GM12892 (cell line): ENCODE measurements at regions not wholly inside any gene's neighbourhood (a gene's known extent, or its start where the extent isn't known, plus 50 kb on each side); places are given as distances from the start of the nearest gene placed in this dataset.

Experiments used
- DNase-seq: peaks from one replicate; pipeline ENCODE4 v3.0.0; 2011; ENCODE audit not compliant: insufficient read length
- FAIRE-seq: peaks from 2 replicates; lab custom pipeline; 2011; peaks lifted over from hg19 to GRCh38; lab: Jason Lieb, UNC
- POLR2A ChIP-seq: IDR thresholded peaks from 2 replicates; pipeline ENCODE4 v1.6.1; 2011; ENCODE audit warnings: low read depth, low read length, control low read depth
- POLR2AphosphoS5 ChIP-seq: IDR thresholded peaks from 2 replicates; pipeline ENCODE4 v1.6.1; 2011; ENCODE audit warnings: low read depth, low read length, control low read depth
- TAF1 ChIP-seq: IDR thresholded peaks from 2 replicates; pipeline ENCODE4 v1.6.1; 2011; ENCODE audit warnings: low read depth, mild to moderate bottlenecking, control low read depth, low read length, borderline replicate concordance

- no peak for FAIRE-seq
- DNase-seq, result no peak
- TF ChIP-seq TAF1 (no peak), POLR2AphosphoS5 (no peak), POLR2A (no peak)
Measured at GRCh38 chr2:21289989-21290388, 166.2 kb downstream of the TDRD15 start.

GRCh38 chr2:21291426-21291825 is 167.7 kb downstream of the TDRD15 start:
- FAIRE-seq (no peak), DNase-seq (no peak)
- TF ChIP-seq POLR2A, result no peak
- no peak for TF ChIP-seq POLR2AphosphoS5
- TF ChIP-seq TAF1, result no peak

- no peak for FAIRE-seq
- DNase-seq, result no peak
- TF ChIP-seq TAF1 (no peak), POLR2AphosphoS5 (no peak), POLR2A (no peak)
Measured at GRCh38 chr2:21294446-21294845, 170.7 kb downstream of the TDRD15 start.

GRCh38 chr2:21299411-21299810 is 175.6 kb downstream of the TDRD15 start:
- DNase-seq, result no peak
- TF ChIP-seq POLR2A (no peak), TAF1 (no peak), POLR2AphosphoS5 (no peak)
- no peak for FAIRE-seq

- TF ChIP-seq TAF1, result no peak
- TF ChIP-seq POLR2A, result no peak
- no peak for TF ChIP-seq POLR2AphosphoS5
- FAIRE-seq, result no peak
- no peak for DNase-seq
Measured at GRCh38 chr2:21301871-21302455, 178.2 kb downstream of the TDRD15 start.

GRCh38 chr2:21303876-21304275 is 180.1 kb downstream of the TDRD15 start:
- DNase-seq (no peak), FAIRE-seq (no peak)
- no peak for TF ChIP-seq POLR2AphosphoS5
- no peak for TF ChIP-seq POLR2A
- TF ChIP-seq TAF1, result no peak

GRCh38 chr2:21305581-21305980 is 181.8 kb downstream of the TDRD15 start:
- TF ChIP-seq POLR2A (no peak), POLR2AphosphoS5 (no peak)
- FAIRE-seq, result no peak
- DNase-seq, result no peak

- no peak for DNase-seq
- TF ChIP-seq POLR2AphosphoS5 (no peak), POLR2A (no peak), TAF1 (no peak)
- no peak for FAIRE-seq
Measured at GRCh38 chr2:21306235-21306634, 182.5 kb downstream of the TDRD15 start.

GRCh38 chr2:21307037-21307436 is 183.3 kb downstream of the TDRD15 start:
- DNase-seq (no peak), FAIRE-seq (no peak)
- TF ChIP-seq POLR2AphosphoS5 (no peak), TAF1 (no peak), POLR2A (no peak)

GRCh38 chr2:21310493-21310892 is 186.7 kb downstream of the TDRD15 start:
- no peak for FAIRE-seq
- TF ChIP-seq POLR2AphosphoS5 (no peak), TAF1 (no peak), POLR2A (no peak)
- DNase-seq, result no peak

GRCh38 chr2:21314322-21314835 is 190.6 kb downstream of the TDRD15 start:
- DNase-seq (no peak), FAIRE-seq (no peak)
- TF ChIP-seq POLR2A (no peak), TAF1 (no peak), POLR2AphosphoS5 (no peak)

- peak; percentile 3 for DNase-seq
- FAIRE-seq, result peak; percentile 80
Measured at GRCh38 chr2:21317131-21317530, 193.4 kb downstream of the TDRD15 start.

More at GRCh38 chr2:21317131-21317530, 193.4 kb downstream of the TDRD15 start:
- no peak for TF ChIP-seq POLR2AphosphoS5
- no peak for TF ChIP-seq TAF1
- TF ChIP-seq POLR2A, result no peak
